ENCODE measurements at regions not wholly inside any gene's neighbourhood (a gene's known extent, or its start where the extent isn't known, plus 50 kb on each side); places are given as distances from the start of the nearest gene placed in this dataset.

DNA sequence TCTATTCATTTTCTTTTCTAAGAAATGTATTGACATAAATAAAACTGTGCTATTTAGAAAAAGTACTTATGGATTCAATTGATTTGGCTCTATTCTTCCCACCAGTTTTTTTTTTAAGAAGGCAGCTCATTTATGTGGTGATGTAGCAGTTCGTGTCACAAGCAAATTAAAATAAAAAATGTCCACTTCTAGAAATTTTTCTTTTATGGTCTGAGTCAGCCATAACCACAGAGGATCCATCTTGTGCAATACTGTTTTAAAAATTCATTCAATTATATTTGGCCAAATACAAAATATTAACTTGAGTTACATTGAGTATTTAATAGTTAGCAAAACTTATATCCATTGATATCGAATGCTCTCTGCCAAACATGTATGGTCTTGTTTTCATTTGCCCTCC lies 207.9 kb upstream of the FAT1 start:
- TF ChIP-seq KLF10 (tag by site-specific recombination; IDR thresholded peaks at IDR 0.05) (no peak), ZNF639 (tag by site-specific recombination; IDR thresholded peaks at IDR 0.05) (no peak), ZBTB21 (tag by site-specific recombination; IDR thresholded peaks at IDR 0.05) (no peak)
- TF ChIP-seq, protein P1, sequence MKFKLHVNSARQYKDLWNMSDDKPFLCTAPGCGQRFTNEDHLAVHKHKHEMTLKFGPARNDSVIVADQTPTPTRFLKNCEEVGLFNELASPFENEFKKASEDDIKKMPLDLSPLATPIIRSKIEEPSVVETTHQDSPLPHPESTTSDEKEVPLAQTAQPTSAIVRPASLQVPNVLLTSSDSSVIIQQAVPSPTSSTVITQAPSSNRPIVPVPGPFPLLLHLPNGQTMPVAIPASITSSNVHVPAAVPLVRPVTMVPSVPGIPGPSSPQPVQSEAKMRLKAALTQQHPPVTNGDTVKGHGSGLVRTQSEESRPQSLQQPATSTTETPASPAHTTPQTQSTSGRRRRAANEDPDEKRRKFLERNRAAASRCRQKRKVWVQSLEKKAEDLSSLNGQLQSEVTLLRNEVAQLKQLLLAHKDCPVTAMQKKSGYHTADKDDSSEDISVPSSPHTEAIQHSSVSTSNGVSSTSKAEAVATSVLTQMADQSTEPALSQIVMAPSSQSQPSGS (tag by site-specific recombination; IDR thresholded peaks at IDR 0.05; ENCODE audit: low read depth) = no peak
- TF ChIP-seq, protein P2, sequence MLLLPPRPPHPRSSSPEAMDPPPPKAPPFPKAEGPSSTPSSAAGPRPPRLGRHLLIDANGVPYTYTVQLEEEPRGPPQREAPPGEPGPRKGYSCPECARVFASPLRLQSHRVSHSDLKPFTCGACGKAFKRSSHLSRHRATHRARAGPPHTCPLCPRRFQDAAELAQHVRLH (tag by site-specific recombination; IDR thresholded peaks at IDR 0.05) = no peak

Data from HEK293 (cell line).